Peyer's patch (tissue), 4 donors: ENCODE measurements at regions not wholly inside any gene's neighbourhood (a gene's known extent, or its start where the extent isn't known, plus 50 kb on each side); places are given as distances from the start of the nearest gene placed in this dataset.

Experiments used
- CTCF ChIP-seq, 6 experiments: fragments of 450-650 bp in 4 of 6; fragments of 200-600 bp in 2 of 6; sonication (generic) in 1 of 6; IDR thresholded peaks; one replicate each; pipeline ENCODE4 v1.5.1; 2017 to 2019; ENCODE audit warnings: antibody characterized with exemption in 6 of 6, mild to moderate bottlenecking in 3 of 6, moderate library complexity in 1 of 6
- POLR2A ChIP-seq, 2 donors: fragments of 450-650 bp; IDR thresholded peaks; one replicate each; pipeline ENCODE4 v1.5.1; 2017; ENCODE audit warnings: antibody characterized with exemption in 2 of 2, mild to moderate bottlenecking in 2 of 2, moderate library complexity in 2 of 2

GRCh38 chr1:209406595-209406994 lies 176.9 kb upstream of the CAMK1G start:
- TF ChIP-seq CTCF (IDR thresholded peaks at IDR 0.05) (no peak), POLR2A (IDR thresholded peaks at IDR 0.05) (no peak)
